GM23338 (cell line): ENCODE measurements at regions not wholly inside any gene's neighbourhood (a gene's known extent, or its start where the extent isn't known, plus 50 kb on each side); places are given as distances from the start of the nearest gene placed in this dataset.

Source experiments
- ATAC-seq: fragments of 200-7000 bp; cut with Tn5 transposase; 3 replicates; pipeline ENCODE4 v1.9.1; 2020
- DNase-seq: peaks from one replicate; pipeline ENCODE4 v3.0.0-alpha.2; 2015; ENCODE audit warnings: low spot score
- H2AFZ ChIP-seq: fragments of 200-600 bp; sonication (generic); 2 replicates; pipeline ENCODE4 v1.8.0; 2016; ENCODE audit warnings: antibody characterized with exemption, mild to moderate bottlenecking, moderate library complexity
- H3F3A ChIP-seq: fragments of 200-600 bp; sonication (generic); replicated peaks from 2 replicates; pipeline ENCODE4 v1.8.0; 2017; ENCODE audit warnings: antibody characterized with exemption, mixed run types, low read depth
- H3K27ac ChIP-seq: fragments of 200-600 bp; sonication (generic); 2 replicates; pipeline ENCODE4 v1.6.1; 2016; ENCODE audit warnings: low read depth
- H3K27me3 ChIP-seq: fragments of 200-600 bp; sonication (generic); 2 replicates; pipeline ENCODE4 v1.8.0; 2016; ENCODE audit warnings: mild to moderate bottlenecking, mixed run types, moderate library complexity; ENCODE audit not compliant: insufficient read depth
- H3K36me3 ChIP-seq: fragments of 200-600 bp; sonication (generic); 2 replicates; pipeline ENCODE4 v1.8.0; 2016; ENCODE audit warnings: mild to moderate bottlenecking; ENCODE audit not compliant: insufficient read depth
- H3K4me1 ChIP-seq: fragments of 200-600 bp; sonication (generic); 2 replicates; pipeline ENCODE4 v1.8.0; 2016; ENCODE audit warnings: mild to moderate bottlenecking, moderate library complexity; ENCODE audit not compliant: insufficient read depth
- H3K4me2 ChIP-seq: fragments of 200-600 bp; sonication (generic); 2 replicates; pipeline ENCODE4 v1.7.1; 2017; ENCODE audit warnings: mixed run types
- H3K4me3 ChIP-seq: fragments of 200-600 bp; sonication (generic); 2 replicates; pipeline ENCODE4 v1.6.1; 2016; ENCODE audit warnings: mixed run types
- H3K79me2 ChIP-seq: fragments of 200-600 bp; sonication (generic); replicated peaks from 2 replicates; pipeline ENCODE4 v1.8.0; 2017; ENCODE audit warnings: mild to moderate bottlenecking; ENCODE audit not compliant: insufficient read depth
- H3K9me2 ChIP-seq: fragments of 200-600 bp; sonication (generic); 2 replicates; pipeline ENCODE4 v1.8.0; 2017; ENCODE audit not compliant: insufficient read depth
- H4K20me1 ChIP-seq: fragments of 200-600 bp; sonication (generic); replicated peaks from 2 replicates; pipeline ENCODE4 v1.8.0; 2017; ENCODE audit warnings: mild to moderate bottlenecking; ENCODE audit not compliant: insufficient read depth
- H3K27ac Mint-ChIP-seq: 2 replicates; pipeline ENCODE4 v1.8.0; 2020; ENCODE audit warnings: inconsistent platforms, mild to moderate bottlenecking, moderate library complexity, mixed read lengths
- H3K27me3 Mint-ChIP-seq: 3 replicates; pipeline ENCODE4 v1.8.0; 2022; ENCODE audit warnings: low read depth, mild to moderate bottlenecking, moderate library complexity, mixed read lengths, inconsistent platforms; ENCODE audit not compliant: insufficient read depth, poor library complexity
- H3K36me3 Mint-ChIP-seq: 3 replicates; pipeline ENCODE4 v1.8.0; 2021; ENCODE audit warnings: low read depth, mild to moderate bottlenecking, inconsistent platforms, moderate library complexity, mixed read lengths
- H3K4me1 Mint-ChIP-seq: 3 replicates; pipeline ENCODE4 v1.8.0; 2020; ENCODE audit warnings: mild to moderate bottlenecking, inconsistent platforms, mixed read lengths
- H3K4me3 Mint-ChIP-seq: 3 replicates; pipeline ENCODE4 v1.8.0; 2021; ENCODE audit warnings: moderate library complexity, mild to moderate bottlenecking, inconsistent platforms, mixed read lengths
- H3K9me3 Mint-ChIP-seq: 3 replicates; pipeline ENCODE4 v1.8.0; 2020; ENCODE audit warnings: moderate library complexity, mild to moderate bottlenecking, inconsistent platforms, mixed read lengths
- CTCF ChIP-seq, 2 experiments: fragments of 200-600 bp in 1 of 2; sonication (generic) in 1 of 2; conservative IDR thresholded peaks; 2 replicates each; pipeline versions ENCODE4 v1.5.1 to v1.6.1; 2016 to 2017; ENCODE audit warnings: antibody characterized with exemption in 2 of 2, low read depth in 2 of 2, mild to moderate bottlenecking in 2 of 2, moderate library complexity in 1 of 2
- NANOG ChIP-seq: IDR thresholded peaks from 2 replicates; pipeline ENCODE4 v1.6.1; 2016; ENCODE audit warnings: antibody characterized with exemption, borderline replicate concordance
- STAT1 ChIP-seq: IDR thresholded peaks from one replicate; pipeline ENCODE4 v1.6.1; 2016; ENCODE audit warnings: antibody characterized with exemption; ENCODE audit not compliant: unreplicated experiment
- ZNF114 ChIP-seq: fragments of 250-450 bp; sonication (Bioruptor Pico); IDR thresholded peaks from 2 replicates; pipeline ENCODE4 v1.5.0; 2020; ENCODE audit warnings: mild to moderate bottlenecking, moderate library complexity
- ZNF331 ChIP-seq: fragments of 250-450 bp; sonication (Bioruptor Pico); IDR thresholded peaks from 2 replicates; pipeline ENCODE4 v1.5.0; 2020; ENCODE audit warnings: low read depth, mild to moderate bottlenecking, moderate library complexity
- TF ChIP-seq, protein P1 (sequence below): fragments of 250-450 bp; sonication (Bioruptor Pico); IDR thresholded peaks from 2 replicates; pipeline ENCODE4 v1.5.0; 2020; ENCODE audit warnings: mild to moderate bottlenecking, moderate library complexity

DNA sequence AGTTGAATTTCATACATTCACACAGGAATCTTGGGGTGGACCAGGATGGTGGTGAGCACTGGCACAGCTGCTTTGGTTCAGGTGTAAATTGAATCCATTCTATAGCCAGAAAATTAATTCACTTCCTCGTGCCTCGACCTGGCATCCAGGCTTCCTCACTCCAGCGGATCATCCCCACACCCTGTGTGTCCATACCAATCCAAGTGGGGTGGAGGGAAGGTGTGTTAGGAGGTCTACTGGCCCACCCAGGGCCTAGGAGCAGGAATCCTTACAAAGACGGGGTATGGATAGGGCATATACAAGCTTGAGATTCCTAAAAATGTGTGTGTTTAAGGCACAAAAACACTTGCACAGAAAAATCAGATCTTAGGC lies 81.8 kb upstream of the SLC24A3 start:
- Histone ChIP-seq H3K27ac (no peak overlapping the region), H3K4me1 (no peaks in the 10 kb centered on the region), H3K4me2 (no peak overlapping the region), H3K27me3 (no peaks in the 10 kb centered on the region), H4K20me1 (no peaks in the 10 kb centered on the region), H3K9me2 (no peaks in the 10 kb centered on the region), H3K4me3 (no peak overlapping the region), H3K36me3 (no peaks in the 10 kb centered on the region), H3F3A (no peaks in the 10 kb centered on the region), H2AFZ (no peak overlapping the region), H3K79me2 (no peaks in the 10 kb centered on the region)
- TF ChIP-seq STAT1 (no peak), ZNF114 (CRISPR knock-in tag) (no peak), ZNF331 (CRISPR knock-in tag) (no peak), CTCF (conservative IDR thresholded peaks at IDR 0.05; ENCODE audit: low read depth in 2 of 2) (no peak), NANOG (no peak)
- TF ChIP-seq, protein P1, sequence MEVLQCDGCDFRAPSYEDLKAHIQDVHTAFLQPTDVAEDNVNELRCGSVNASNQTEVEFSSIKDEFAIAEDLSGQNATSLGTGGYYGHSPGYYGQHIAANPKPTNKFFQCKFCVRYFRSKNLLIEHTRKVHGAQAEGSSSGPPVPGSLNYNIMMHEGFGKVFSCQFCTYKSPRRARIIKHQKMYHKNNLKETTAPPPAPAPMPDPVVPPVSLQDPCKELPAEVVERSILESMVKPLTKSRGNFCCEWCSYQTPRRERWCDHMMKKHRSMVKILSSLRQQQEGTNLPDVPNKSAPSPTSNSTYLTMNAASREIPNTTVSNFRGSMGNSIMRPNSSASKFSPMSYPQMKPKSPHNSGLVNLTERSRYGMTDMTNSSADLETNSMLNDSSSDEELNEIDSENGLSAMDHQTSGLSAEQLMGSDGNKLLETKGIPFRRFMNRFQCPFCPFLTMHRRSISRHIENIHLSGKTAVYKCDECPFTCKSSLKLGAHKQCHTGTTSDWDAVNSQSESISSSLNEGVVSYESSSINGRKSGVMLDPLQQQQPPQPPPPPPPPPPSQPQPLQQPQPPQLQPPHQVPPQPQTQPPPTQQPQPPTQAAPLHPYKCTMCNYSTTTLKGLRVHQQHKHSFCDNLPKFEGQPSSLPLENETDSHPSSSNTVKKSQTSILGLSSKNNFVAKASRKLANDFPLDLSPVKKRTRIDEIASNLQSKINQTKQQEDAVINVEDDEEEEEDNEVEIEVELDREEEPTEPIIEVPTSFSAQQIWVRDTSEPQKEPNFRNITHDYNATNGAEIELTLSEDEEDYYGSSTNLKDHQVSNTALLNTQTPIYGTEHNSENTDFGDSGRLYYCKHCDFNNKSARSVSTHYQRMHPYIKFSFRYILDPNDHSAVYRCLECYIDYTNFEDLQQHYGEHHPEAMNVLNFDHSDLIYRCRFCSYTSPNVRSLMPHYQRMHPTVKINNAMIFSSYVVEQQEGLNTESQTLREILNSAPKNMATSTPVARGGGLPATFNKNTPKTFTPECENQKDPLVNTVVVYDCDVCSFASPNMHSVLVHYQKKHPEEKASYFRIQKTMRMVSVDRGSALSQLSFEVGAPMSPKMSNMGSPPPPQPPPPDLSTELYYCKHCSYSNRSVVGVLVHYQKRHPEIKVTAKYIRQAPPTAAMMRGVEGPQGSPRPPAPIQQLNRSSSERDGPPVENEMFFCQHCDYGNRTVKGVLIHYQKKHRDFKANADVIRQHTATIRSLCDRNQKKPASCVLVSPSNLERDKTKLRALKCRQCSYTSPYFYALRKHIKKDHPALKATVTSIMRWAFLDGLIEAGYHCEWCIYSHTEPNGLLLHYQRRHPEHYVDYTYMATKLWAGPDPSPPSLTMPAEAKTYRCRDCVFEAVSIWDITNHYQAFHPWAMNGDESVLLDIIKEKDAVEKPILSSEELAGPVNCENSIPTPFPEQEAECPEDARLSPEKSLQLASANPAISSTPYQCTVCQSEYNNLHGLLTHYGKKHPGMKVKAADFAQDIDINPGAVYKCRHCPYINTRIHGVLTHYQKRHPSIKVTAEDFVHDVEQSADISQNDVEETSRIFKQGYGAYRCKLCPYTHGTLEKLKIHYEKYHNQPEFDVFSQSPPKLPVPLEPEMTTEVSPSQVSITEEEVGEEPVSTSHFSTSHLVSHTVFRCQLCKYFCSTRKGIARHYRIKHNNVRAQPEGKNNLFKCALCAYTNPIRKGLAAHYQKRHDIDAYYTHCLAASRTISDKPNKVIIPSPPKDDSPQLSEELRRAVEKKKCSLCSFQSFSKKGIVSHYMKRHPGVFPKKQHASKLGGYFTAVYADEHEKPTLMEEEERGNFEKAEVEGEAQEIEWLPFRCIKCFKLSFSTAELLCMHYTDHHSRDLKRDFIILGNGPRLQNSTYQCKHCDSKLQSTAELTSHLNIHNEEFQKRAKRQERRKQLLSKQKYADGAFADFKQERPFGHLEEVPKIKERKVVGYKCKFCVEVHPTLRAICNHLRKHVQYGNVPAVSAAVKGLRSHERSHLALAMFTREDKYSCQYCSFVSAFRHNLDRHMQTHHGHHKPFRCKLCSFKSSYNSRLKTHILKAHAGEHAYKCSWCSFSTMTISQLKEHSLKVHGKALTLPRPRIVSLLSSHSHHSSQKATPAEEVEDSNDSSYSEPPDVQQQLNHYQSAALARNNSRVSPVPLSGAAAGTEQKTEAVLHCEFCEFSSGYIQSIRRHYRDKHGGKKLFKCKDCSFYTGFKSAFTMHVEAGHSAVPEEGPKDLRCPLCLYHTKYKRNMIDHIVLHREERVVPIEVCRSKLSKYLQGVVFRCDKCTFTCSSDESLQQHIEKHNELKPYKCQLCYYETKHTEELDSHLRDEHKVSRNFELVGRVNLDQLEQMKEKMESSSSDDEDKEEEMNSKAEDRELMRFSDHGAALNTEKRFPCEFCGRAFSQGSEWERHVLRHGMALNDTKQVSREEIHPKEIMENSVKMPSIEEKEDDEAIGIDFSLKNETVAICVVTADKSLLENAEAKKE (CRISPR knock-in tag) = no peak
- no peak for DNase-seq
- ATAC-seq = no peak
- Mint-ChIP-seq H3K4me3 (no peak overlapping the region), H3K9me3 (peaks cover 10% of the 10 kb centered on the region; the same call in 2 of the 3 replicates), H3K27ac (no peak overlapping the region), H3K4me1 (no peaks in the 10 kb centered on the region), H3K27me3 (peaks cover 2% of the 10 kb centered on the region), H3K36me3 (peaks cover 5% of the 10 kb centered on the region; the same call in 1 of the 3 replicates)
